Gastroesophageal sphincter (tissue), 3 donors: ENCODE measurements at regions not wholly inside any gene's neighbourhood (a gene's known extent, or its start where the extent isn't known, plus 50 kb on each side); places are given as distances from the start of the nearest gene placed in this dataset.

Experiments used
- POLR2A ChIP-seq, 2 donors: fragments of 450-650 bp; IDR thresholded peaks; one replicate each; pipeline ENCODE4 v1.6.1; 2017; ENCODE audit warnings: antibody characterized with exemption in 2 of 2, mild to moderate bottlenecking in 2 of 2, moderate library complexity in 1 of 2
- POLR2AphosphoS5 ChIP-seq: sonication (generic); formaldehyde crosslinking; IDR thresholded peaks from one replicate; pipeline ENCODE4 v1.6.1; 2017; ENCODE audit warnings: antibody characterized with exemption
- TF ChIP-seq, protein P1 (sequence below), 4 experiments: fragments of 200-600 bp in 2 of 4; fragments of 450-650 bp in 2 of 4; sonication (generic) in 1 of 4; IDR thresholded peaks; one replicate each; pipeline ENCODE4 v1.5.1; 2017 to 2019; ENCODE audit warnings: antibody characterized with exemption in 4 of 4, mild to moderate bottlenecking in 2 of 4, moderate library complexity in 2 of 4

DNA sequence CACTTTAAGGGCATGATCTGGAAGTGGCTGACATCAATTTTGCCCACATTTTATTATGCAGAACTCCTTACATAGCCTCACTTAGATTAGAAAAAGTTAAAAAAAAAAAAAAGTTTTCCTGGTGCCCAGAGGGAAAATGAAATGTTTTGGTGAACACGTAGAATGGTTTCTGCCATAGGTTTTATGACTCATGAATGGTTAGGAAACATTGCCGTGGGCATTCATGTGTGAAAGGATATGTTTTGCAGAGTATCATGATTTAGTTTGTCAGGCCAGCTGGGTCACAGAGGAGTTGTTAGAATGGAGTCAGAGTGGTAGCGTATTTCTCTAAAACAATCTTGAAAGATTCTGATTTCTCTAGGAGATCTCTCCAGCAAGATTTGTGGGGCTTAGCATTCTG lies 133.8 kb downstream of the MRPL57 start:
- TF ChIP-seq POLR2AphosphoS5 (no peak), POLR2A (IDR thresholded peaks at IDR 0.05) (no peak)
- TF ChIP-seq, protein P1, sequence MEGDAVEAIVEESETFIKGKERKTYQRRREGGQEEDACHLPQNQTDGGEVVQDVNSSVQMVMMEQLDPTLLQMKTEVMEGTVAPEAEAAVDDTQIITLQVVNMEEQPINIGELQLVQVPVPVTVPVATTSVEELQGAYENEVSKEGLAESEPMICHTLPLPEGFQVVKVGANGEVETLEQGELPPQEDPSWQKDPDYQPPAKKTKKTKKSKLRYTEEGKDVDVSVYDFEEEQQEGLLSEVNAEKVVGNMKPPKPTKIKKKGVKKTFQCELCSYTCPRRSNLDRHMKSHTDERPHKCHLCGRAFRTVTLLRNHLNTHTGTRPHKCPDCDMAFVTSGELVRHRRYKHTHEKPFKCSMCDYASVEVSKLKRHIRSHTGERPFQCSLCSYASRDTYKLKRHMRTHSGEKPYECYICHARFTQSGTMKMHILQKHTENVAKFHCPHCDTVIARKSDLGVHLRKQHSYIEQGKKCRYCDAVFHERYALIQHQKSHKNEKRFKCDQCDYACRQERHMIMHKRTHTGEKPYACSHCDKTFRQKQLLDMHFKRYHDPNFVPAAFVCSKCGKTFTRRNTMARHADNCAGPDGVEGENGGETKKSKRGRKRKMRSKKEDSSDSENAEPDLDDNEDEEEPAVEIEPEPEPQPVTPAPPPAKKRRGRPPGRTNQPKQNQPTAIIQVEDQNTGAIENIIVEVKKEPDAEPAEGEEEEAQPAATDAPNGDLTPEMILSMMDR (IDR thresholded peaks at IDR 0.05): no peak
